Mesothelial cell of epicardium (in vitro differentiated cells): ENCODE measurements at regions not wholly inside any gene's neighbourhood (a gene's known extent, or its start where the extent isn't known, plus 50 kb on each side); places are given as distances from the start of the nearest gene placed in this dataset.
"Not testable (repeated sequence)": the region's sequence is repeated elsewhere in the genome, so short reads cannot be mapped to it uniquely, and the experiment has no call there.

Source experiments
- DNase-seq, 2 experiments: peaks; one replicate each; pipeline ENCODE4 v3.0.0; 2021; ENCODE audit warnings: low spot score in 2 of 2; ENCODE audit not compliant: unreplicated experiment in 2 of 2
- H3K27ac Mint-ChIP-seq: 2 replicates; pipeline ENCODE4 v1.8.0; 2021; ENCODE audit warnings: mixed read lengths
- H3K27me3 Mint-ChIP-seq: 2 replicates; pipeline ENCODE4 v1.8.0; 2021; ENCODE audit warnings: low read depth, mixed read lengths
- H3K36me3 Mint-ChIP-seq: 2 replicates; pipeline ENCODE4 v1.8.0; 2021; ENCODE audit warnings: mixed read lengths
- H3K4me1 Mint-ChIP-seq: 2 replicates; pipeline ENCODE4 v1.8.0; 2021; ENCODE audit warnings: mixed read lengths
- H3K4me3 Mint-ChIP-seq: 2 replicates; pipeline ENCODE4 v1.8.0; 2021; ENCODE audit warnings: mild to moderate bottlenecking, moderate library complexity, mixed read lengths
- H3K9me3 Mint-ChIP-seq: 2 replicates; pipeline ENCODE4 v1.8.0; 2021; ENCODE audit warnings: mixed read lengths
- TF ChIP-seq, protein P1 (sequence below): fragments of 200-600 bp; sonication (generic); IDR thresholded peaks from one replicate; pipeline ENCODE4 v1.5.0; 2021; ENCODE audit warnings: antibody characterized with exemption; ENCODE audit not compliant: unreplicated experiment

DNA sequence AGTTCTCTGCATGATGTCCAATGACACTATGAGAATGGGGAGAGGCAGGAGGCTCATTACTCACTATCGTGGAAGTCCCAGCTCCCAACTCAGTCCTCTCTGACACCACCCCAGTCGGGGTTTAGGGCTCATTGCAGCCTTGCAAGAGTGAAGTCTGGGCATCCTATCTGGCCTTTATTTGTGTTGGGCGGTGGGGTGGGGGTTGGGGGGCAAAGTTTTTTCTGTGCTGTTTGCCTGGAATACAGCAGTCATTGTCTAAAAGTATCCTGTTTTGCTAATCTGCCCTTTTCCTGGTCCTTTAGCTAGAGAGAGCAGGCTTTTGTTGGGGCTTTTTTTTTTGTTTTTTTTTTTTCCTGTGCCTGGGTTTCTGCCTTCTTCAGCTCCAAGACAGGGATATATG, 174.2 kb downstream of the MYLK4 start:
- no peaks in the 10 kb centered on the region for H3K27me3 Mint-ChIP-seq
- peaks cover 30% of the 10 kb centered on the region for H3K9me3 Mint-ChIP-seq
- H3K4me1 Mint-ChIP-seq: peaks cover 31% of the 10 kb centered on the region
- TF ChIP-seq, protein P1, sequence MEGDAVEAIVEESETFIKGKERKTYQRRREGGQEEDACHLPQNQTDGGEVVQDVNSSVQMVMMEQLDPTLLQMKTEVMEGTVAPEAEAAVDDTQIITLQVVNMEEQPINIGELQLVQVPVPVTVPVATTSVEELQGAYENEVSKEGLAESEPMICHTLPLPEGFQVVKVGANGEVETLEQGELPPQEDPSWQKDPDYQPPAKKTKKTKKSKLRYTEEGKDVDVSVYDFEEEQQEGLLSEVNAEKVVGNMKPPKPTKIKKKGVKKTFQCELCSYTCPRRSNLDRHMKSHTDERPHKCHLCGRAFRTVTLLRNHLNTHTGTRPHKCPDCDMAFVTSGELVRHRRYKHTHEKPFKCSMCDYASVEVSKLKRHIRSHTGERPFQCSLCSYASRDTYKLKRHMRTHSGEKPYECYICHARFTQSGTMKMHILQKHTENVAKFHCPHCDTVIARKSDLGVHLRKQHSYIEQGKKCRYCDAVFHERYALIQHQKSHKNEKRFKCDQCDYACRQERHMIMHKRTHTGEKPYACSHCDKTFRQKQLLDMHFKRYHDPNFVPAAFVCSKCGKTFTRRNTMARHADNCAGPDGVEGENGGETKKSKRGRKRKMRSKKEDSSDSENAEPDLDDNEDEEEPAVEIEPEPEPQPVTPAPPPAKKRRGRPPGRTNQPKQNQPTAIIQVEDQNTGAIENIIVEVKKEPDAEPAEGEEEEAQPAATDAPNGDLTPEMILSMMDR: no peak
- peak overlapping the region; percentile 1 for H3K27ac Mint-ChIP-seq
- DNase-seq: no peak
- H3K4me3 Mint-ChIP-seq: no peak overlapping the region
- H3K36me3 Mint-ChIP-seq: peaks cover 2% of the 10 kb centered on the region

DNA sequence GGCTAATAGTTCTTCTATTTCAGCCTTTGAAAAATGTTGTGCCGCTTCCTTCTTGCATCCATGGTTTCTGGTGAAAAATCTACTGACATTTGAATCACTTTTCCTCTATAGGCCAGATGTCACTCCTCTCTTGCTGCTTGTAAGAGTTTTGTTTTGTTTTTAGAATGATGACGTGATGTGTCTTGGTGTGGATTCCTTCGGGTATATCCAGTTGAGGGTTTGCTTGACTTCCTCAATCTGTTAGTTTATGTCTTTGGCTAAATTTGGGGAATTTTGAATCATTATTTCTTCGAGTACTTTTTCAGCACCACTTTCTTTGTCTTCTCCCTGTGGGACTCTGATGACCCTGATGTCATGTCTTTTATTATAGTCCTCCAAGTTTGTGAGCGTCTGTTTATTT, 175.5 kb downstream of the MYLK4 start:
- no peak for DNase-seq
- Mint-ChIP-seq H3K27ac (no peak overlapping the region), H3K9me3 (peaks cover 36% of the 10 kb centered on the region), H3K4me3 (no peak overlapping the region), H3K4me1 (peaks cover 21% of the 10 kb centered on the region), H3K36me3 (peaks cover 2% of the 10 kb centered on the region), H3K27me3 (no peaks in the 10 kb centered on the region)
- TF ChIP-seq, protein P1: no peak

DNA sequence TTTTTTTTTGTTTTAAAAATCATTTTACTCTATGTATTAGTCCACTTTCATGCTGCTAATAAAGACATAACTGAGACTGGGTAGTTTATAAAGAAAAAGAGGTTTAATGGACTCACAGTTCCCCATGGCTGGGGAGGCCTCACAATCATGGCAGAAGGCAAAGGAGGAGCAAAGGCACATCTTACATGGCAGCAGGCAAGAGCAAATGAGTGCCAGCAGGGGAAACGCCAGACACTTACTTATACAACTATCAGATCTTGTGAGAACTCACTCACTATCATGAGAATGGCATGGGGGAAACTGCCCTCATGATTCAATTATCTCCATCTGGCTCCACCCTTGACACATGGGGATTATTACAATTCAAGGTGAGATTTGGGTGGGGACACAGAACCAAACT, 181.3 kb downstream of the MYLK4 start:
- DNase-seq, H3K27ac Mint-ChIP-seq, H3K27me3 Mint-ChIP-seq, H3K4me1 Mint-ChIP-seq, H3K4me3 Mint-ChIP-seq, H3K36me3 Mint-ChIP-seq: not testable (repeated sequence)
- H3K9me3 Mint-ChIP-seq: peaks cover 54% of the 10 kb centered on the region

DNA sequence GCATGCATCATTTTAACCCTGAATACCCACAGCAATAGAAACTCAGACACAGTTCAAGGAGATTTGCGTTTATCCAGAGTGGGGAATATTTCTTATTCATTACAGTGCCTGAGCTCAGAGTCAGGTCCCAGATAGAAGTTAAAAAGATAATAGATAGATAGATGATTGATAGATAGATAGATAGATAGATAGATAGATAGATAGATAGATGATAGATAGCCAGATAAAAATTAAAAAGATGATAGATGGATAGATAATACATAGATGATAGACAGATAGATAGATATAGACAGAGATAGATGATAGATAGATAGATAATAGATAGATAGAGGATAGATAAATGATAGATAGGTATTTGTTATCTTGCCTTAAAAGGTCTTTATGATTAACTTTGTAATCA, 184.7 kb downstream of the MYLK4 start:
- Mint-ChIP-seq H3K9me3 (peaks cover 33% of the 10 kb centered on the region), H3K4me1 (peaks cover 23% of the 10 kb centered on the region), H3K36me3 (no peaks in the 10 kb centered on the region), H3K27ac (no peak overlapping the region), H3K27me3 (no peaks in the 10 kb centered on the region), H3K4me3 (no peak overlapping the region)
- TF ChIP-seq, protein P1: no peak
- DNase-seq: no peak

DNA sequence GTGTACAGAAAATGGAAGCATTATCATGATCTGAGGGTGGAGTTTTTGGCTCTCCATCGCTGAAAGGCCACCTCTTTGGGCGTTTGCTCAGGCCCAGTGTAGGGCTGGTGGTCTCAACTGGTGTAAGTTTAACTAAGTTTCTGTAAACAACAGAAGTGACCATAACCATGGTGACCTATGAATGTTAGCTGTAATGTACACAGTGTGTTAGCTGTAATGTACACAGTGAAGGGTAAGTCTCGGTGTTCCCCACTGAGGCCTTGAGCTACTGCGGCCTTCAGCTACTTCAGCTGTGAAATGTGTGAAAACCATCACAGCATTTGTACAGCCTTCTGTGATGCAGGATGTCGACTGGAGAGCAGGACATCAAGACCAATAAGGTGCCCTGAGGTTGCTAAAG, 185.2 kb downstream of the MYLK4 start:
- Mint-ChIP-seq H3K27ac (no peak overlapping the region), H3K27me3 (no peaks in the 10 kb centered on the region), H3K9me3 (peaks cover 32% of the 10 kb centered on the region)

DNA sequence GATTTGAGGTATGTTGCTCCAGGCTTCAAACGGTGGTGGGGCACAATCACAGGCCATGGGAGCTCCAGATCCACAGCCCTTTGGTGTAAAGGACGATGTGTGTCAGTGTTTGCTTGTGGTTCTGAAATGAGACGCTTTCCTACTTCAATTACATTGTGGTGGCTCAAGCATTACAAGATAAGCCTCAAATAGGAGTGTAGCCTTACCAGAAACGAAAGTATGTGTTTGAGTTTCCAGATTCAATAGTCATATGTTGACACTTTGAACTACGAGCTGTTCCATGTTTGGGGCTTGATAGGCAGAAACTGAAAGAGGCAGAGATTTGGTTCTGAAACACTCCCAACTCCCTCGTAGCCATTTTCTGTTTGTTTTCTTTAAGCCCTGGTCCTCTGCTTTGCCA, 187.1 kb downstream of the MYLK4 start:
- Mint-ChIP-seq H3K27me3 (no peaks in the 10 kb centered on the region), H3K4me1 (peaks cover 41% of the 10 kb centered on the region), H3K36me3 (no peaks in the 10 kb centered on the region), H3K4me3 (no peak overlapping the region), H3K9me3 (peaks cover 19% of the 10 kb centered on the region), H3K27ac (no peak overlapping the region)
- DNase-seq: no peak
- TF ChIP-seq, protein P1: no peak

More for the DNA sequence above, 185.2 kb downstream of the MYLK4 start:
- no peak overlapping the region for H3K4me3 Mint-ChIP-seq
- H3K36me3 Mint-ChIP-seq: no peaks in the 10 kb centered on the region
- DNase-seq: no peak
- H3K4me1 Mint-ChIP-seq: peaks cover 28% of the 10 kb centered on the region
- TF ChIP-seq, protein P1: no peak
